ENCODE measurements at regions not wholly inside any gene's neighbourhood (a gene's known extent, or its start where the extent isn't known, plus 50 kb on each side); places are given as distances from the start of the nearest gene placed in this dataset.

GRCh38 chr3:1929788-1930414, 168.8 kb upstream of the CNTN4 start:
- no peak overlapping the region for H3K4me2 ChIP-seq (ENCODE audit: low read length)
- no peaks in the 10 kb centered on the region for H4K20me1 ChIP-seq (ENCODE audit: control insufficient read depth, insufficient read depth, low read depth, low read length)
- no peak overlapping the region for H3K27ac ChIP-seq (ENCODE audit: low read depth, low read length)
- H3K36me3 ChIP-seq (ENCODE audit: control insufficient read depth, low read length) = no peaks in the 10 kb centered on the region
- TF ChIP-seq EZH2phosphoT487 (IDR thresholded peaks at IDR 0.05; ENCODE audit: borderline replicate concordance, low read length) = no peak
- TF ChIP-seq, protein P1, sequence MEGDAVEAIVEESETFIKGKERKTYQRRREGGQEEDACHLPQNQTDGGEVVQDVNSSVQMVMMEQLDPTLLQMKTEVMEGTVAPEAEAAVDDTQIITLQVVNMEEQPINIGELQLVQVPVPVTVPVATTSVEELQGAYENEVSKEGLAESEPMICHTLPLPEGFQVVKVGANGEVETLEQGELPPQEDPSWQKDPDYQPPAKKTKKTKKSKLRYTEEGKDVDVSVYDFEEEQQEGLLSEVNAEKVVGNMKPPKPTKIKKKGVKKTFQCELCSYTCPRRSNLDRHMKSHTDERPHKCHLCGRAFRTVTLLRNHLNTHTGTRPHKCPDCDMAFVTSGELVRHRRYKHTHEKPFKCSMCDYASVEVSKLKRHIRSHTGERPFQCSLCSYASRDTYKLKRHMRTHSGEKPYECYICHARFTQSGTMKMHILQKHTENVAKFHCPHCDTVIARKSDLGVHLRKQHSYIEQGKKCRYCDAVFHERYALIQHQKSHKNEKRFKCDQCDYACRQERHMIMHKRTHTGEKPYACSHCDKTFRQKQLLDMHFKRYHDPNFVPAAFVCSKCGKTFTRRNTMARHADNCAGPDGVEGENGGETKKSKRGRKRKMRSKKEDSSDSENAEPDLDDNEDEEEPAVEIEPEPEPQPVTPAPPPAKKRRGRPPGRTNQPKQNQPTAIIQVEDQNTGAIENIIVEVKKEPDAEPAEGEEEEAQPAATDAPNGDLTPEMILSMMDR (IDR thresholded peaks at IDR 0.05; ENCODE audit: low read depth, low read length, poor library complexity, severe bottlenecking) = no peak
- no peaks in the 10 kb centered on the region for H3F3A ChIP-seq (ENCODE audit: control insufficient read depth, insufficient read depth)
- no peak overlapping the region for H3K4me3 ChIP-seq (ENCODE audit: low read length)
- H3K4me1 ChIP-seq (ENCODE audit: control insufficient read depth, low read length) = no peaks in the 10 kb centered on the region
- H3K27me3 ChIP-seq (ENCODE audit: control insufficient read depth, low read length) = no peaks in the 10 kb centered on the region
- H3K79me2 ChIP-seq (ENCODE audit: control insufficient read depth, low read length) = no peaks in the 10 kb centered on the region
- no peaks in the 10 kb centered on the region for H3K9me2 ChIP-seq (replicated peaks; ENCODE audit: control insufficient read depth, low read length)
- H3K9me3 ChIP-seq (ENCODE audit: control insufficient read depth, insufficient read depth, low read length) = no peaks in the 10 kb centered on the region

DNA sequence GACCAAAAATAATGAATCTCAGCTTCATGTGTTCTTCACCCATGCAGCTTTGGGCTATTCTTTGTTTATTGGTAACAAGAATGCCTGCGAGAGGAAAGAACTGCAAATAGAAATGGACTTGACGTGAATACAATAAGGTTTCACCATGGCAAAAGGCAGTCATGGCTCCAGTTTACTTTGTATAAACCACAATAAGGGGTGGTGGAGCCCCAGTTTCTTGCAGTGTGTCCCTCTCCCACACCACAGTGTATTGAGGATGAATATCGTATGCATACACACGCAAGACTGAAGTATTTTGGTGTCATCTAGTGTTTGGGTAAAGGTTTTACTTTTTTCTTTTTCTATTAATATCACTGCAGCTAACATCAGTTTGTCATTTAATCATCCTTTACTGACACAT, 159.7 kb upstream of the CNTN4 start:
- Histone ChIP-seq H3K27ac (ENCODE audit: low read depth, low read length) (no peak overlapping the region), H3K36me3 (ENCODE audit: control insufficient read depth, low read length) (no peaks in the 10 kb centered on the region), H3K27me3 (ENCODE audit: control insufficient read depth, low read length) (no peaks in the 10 kb centered on the region), H3K4me3 (ENCODE audit: low read length) (no peak overlapping the region), H3K9me3 (ENCODE audit: control insufficient read depth, insufficient read depth, low read length) (no peaks in the 10 kb centered on the region), H3K9me2 (replicated peaks; ENCODE audit: control insufficient read depth, low read length) (no peaks in the 10 kb centered on the region), H3K4me1 (ENCODE audit: control insufficient read depth, low read length) (no peaks in the 10 kb centered on the region), H4K20me1 (ENCODE audit: control insufficient read depth, insufficient read depth, low read depth, low read length) (no peaks in the 10 kb centered on the region), H3K4me2 (ENCODE audit: low read length) (no peak overlapping the region), H3F3A (ENCODE audit: control insufficient read depth, insufficient read depth) (no peaks in the 10 kb centered on the region), H3K79me2 (ENCODE audit: control insufficient read depth, low read length) (no peaks in the 10 kb centered on the region)
- TF ChIP-seq, protein P1 (IDR thresholded peaks at IDR 0.05; ENCODE audit: low read depth, low read length, poor library complexity, severe bottlenecking) = no peak
- no peak for TF ChIP-seq EZH2phosphoT487 (IDR thresholded peaks at IDR 0.05; ENCODE audit: borderline replicate concordance, low read length)

- TF ChIP-seq EZH2phosphoT487 (IDR thresholded peaks at IDR 0.05; ENCODE audit: borderline replicate concordance, low read length) = no peak
- Histone ChIP-seq H3K9me3 (ENCODE audit: control insufficient read depth, insufficient read depth, low read length) (no peaks in the 10 kb centered on the region), H3K4me1 (ENCODE audit: control insufficient read depth, low read length) (no peaks in the 10 kb centered on the region), H3K4me2 (ENCODE audit: low read length) (no peak overlapping the region), H3K36me3 (ENCODE audit: control insufficient read depth, low read length) (no peaks in the 10 kb centered on the region), H3K4me3 (ENCODE audit: low read length) (no peak overlapping the region), H3K9me2 (replicated peaks; ENCODE audit: control insufficient read depth, low read length) (no peaks in the 10 kb centered on the region), H4K20me1 (ENCODE audit: control insufficient read depth, insufficient read depth, low read depth, low read length) (no peaks in the 10 kb centered on the region), H3K79me2 (ENCODE audit: control insufficient read depth, low read length) (no peaks in the 10 kb centered on the region), H3K27me3 (ENCODE audit: control insufficient read depth, low read length) (no peaks in the 10 kb centered on the region), H3K27ac (ENCODE audit: low read depth, low read length) (no peak overlapping the region), H3F3A (ENCODE audit: control insufficient read depth, insufficient read depth) (no peaks in the 10 kb centered on the region)
Observed at GRCh38 chr3:1942781-1943180, 155.9 kb upstream of the CNTN4 start.

DNA sequence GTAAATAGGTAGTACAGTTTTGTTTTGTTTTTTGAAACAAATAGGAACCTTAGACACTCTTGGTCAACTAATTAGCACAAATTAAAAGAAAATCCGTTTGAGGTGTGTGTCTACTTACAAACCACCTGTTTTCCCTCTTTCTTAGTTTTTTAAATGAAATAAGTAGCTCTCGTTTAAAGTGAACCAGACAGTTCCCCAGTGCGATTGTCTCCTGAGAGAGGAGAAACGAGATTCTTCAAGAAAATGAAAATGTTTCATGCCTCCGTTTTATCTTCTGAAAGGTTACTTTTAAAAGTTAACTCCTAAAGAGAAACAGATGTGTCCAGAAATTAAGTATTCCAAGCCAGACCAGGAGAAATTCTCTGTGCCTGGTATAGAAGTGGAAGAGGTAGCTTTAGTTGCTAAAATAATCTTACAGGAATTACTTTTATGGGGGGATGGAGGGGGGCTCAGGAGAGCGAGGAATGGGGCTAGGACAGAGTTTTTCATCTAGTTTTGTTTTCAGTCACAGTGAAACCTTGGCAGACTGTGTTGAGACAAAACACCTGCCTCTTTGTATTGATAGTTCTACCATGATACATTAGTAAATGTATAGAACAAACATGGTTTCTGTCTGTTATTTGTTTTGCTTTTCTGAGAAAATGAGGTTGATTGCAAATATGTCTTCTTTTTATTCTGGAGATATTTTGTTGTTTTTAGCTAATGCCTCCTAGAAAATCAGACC, 155.1 kb upstream of the CNTN4 start:
- no peaks in the 10 kb centered on the region for H3K27me3 ChIP-seq (ENCODE audit: control insufficient read depth, low read length)
- H3K4me1 ChIP-seq (ENCODE audit: control insufficient read depth, low read length) = no peaks in the 10 kb centered on the region
- H3K27ac ChIP-seq (ENCODE audit: low read depth, low read length) = no peak overlapping the region
- H3K36me3 ChIP-seq (ENCODE audit: control insufficient read depth, low read length) = no peaks in the 10 kb centered on the region
- H3K4me2 ChIP-seq (ENCODE audit: low read length) = no peak overlapping the region
- no peak for TF ChIP-seq EZH2phosphoT487 (IDR thresholded peaks at IDR 0.05; ENCODE audit: borderline replicate concordance, low read length)
- TF ChIP-seq, protein P1 (IDR thresholded peaks at IDR 0.05; ENCODE audit: low read depth, low read length, poor library complexity, severe bottlenecking) = no peak
- H3K79me2 ChIP-seq (ENCODE audit: control insufficient read depth, low read length) = no peaks in the 10 kb centered on the region
- no peaks in the 10 kb centered on the region; the same call in 1 of the 2 replicates for H3K9me3 ChIP-seq (ENCODE audit: control insufficient read depth, insufficient read depth, low read length)
- H3F3A ChIP-seq (ENCODE audit: control insufficient read depth, insufficient read depth) = no peaks in the 10 kb centered on the region
- H3K4me3 ChIP-seq (ENCODE audit: low read length) = no peak overlapping the region
- no peaks in the 10 kb centered on the region for H4K20me1 ChIP-seq (ENCODE audit: control insufficient read depth, insufficient read depth, low read depth, low read length)
- H3K9me2 ChIP-seq (replicated peaks; ENCODE audit: control insufficient read depth, low read length) = no peaks in the 10 kb centered on the region
